Epithelial cell of proximal tubule (primary cell): ENCODE measurements at regions not wholly inside any gene's neighbourhood (a gene's known extent, or its start where the extent isn't known, plus 50 kb on each side); places are given as distances from the start of the nearest gene placed in this dataset.

ENCODE experiments used
- DNase-seq: peaks from one replicate; pipeline ENCODE4 v3.0.0-alpha.2; 2011; ENCODE audit warnings: low read depth
- H3K4me3 ChIP-seq: 2 replicates; pipeline ENCODE4 v1.5.1; 2011; ENCODE audit warnings: low read depth, mild to moderate bottlenecking, low read length
- TF ChIP-seq, protein P1 (sequence below): conservative IDR thresholded peaks from 2 replicates; pipeline ENCODE4 v1.5.1; 2012; ENCODE audit warnings: low read depth, mild to moderate bottlenecking, low read length

DNA sequence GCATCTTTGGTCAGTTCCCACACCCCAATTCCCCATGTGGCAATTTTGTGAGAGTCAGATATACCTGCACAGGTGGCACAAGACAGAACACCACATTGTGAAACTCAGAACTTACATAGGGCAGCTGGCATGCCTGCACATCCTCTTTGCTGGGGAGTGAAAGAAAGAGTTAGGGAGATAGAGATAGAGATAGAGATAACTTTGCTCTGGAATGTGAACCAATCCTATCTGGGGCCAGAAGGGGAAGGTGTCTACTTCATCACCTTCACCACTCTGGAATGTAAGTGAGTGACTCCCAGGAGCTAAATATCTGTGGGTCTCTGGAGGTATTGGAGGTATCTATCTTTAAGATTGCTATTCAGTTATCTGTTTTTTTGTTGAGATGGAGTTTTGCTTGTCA is 289.2 kb downstream of the OGFRL1 start:
- TF ChIP-seq, protein P1, sequence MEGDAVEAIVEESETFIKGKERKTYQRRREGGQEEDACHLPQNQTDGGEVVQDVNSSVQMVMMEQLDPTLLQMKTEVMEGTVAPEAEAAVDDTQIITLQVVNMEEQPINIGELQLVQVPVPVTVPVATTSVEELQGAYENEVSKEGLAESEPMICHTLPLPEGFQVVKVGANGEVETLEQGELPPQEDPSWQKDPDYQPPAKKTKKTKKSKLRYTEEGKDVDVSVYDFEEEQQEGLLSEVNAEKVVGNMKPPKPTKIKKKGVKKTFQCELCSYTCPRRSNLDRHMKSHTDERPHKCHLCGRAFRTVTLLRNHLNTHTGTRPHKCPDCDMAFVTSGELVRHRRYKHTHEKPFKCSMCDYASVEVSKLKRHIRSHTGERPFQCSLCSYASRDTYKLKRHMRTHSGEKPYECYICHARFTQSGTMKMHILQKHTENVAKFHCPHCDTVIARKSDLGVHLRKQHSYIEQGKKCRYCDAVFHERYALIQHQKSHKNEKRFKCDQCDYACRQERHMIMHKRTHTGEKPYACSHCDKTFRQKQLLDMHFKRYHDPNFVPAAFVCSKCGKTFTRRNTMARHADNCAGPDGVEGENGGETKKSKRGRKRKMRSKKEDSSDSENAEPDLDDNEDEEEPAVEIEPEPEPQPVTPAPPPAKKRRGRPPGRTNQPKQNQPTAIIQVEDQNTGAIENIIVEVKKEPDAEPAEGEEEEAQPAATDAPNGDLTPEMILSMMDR, result no peak
- no peak overlapping the region for H3K4me3 ChIP-seq
- no peak for DNase-seq

DNA sequence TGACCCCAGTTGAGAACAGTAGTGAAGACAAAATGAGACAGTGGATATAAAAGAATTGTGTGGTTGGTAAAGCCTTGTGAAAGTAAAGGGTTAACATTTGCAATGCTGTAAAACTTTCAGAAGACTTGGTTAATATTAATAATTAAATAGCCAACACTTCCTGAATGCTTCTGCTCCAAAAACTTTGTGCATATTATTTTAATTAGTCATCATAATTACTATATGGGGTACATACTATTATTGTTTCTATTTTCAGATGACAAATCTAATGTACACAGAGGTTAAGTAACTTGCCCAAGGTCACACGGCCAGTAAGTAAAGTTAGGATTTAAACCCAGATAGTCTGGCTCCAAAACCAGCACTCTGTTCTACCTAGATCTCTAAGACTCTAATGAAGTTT is 291.3 kb downstream of the OGFRL1 start:
- no peak overlapping the region for H3K4me3 ChIP-seq
- TF ChIP-seq, protein P1, result no peak
- DNase-seq, result no peak

DNA sequence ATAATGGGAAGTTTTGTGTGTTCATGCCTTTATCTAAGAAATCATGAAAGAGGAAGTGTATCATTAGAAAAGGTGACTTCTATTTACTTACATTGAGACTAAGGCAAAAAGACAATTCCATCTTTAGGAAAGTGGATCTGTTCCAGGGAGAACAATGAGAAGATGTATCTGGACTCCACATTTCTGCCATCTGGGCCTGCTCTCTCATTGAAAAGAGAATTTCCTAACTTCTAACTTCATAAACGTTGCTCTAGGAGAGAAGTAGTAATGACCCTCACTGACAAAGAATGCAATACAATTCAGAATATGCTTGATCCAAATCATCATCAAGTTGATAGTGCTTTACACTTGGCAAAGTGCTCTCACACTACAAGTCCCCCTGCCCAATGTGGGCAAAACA is 294.2 kb downstream of the OGFRL1 start:
- DNase-seq, result no peak
- TF ChIP-seq, protein P1, result no peak
- no peak overlapping the region for H3K4me3 ChIP-seq

DNA sequence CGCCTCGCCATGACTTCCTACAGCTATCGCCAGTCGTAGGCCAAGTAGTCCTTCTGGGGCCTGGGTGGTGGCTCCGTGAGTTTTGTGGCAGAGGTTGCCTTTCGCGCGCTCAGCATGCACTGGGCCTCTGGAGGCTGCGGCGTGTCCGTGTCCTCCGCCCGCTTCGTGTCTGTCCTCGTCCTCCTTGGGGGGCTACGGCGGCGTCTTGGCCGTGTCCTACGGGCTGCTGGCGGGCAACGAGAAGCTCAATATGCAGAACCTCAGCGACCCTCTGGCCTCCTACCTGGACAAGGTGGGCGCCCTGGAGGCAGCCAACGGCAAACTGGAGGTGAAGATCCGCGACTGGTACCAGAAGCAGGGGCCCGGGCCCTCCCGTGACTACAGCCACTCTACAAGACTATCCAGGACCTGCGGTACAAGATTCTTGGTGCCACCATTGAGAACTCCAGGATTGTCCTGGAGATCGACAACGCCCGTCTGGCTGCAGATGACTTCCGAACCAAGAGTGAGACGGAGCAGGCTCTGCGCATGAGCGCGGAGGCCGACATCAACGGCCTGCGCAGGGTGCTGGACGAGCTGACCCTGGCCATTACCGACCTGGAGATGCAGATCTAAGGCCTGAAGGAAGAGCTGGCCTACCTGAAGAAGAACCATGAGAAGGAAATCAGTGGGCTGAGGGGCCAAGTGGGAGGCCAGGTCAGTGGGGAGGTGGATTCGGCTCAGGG is 296.3 kb downstream of the OGFRL1 start:
- H3K4me3 ChIP-seq, result no peak overlapping the region
- no peak for DNase-seq
- TF ChIP-seq, protein P1, result no peak

DNA sequence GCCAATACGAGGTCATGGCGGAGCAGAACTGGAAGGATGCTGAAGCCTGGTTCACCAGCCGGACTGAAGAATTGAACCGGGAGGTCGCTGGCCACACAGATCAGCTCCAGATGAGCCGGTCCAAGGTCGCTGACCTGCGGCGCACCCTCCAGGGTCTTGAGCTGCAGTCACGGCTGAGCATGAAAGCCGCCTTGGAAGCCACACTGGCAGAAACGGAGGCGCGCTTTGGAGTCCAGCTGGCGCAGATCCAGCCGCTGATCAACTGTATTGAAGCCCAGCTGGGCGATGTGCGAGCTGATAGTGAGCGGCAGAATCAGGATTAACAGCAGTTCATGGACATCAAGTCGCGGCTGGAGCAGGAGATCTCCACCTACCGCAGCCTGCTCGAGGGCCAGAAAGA is 296.9 kb downstream of the OGFRL1 start:
- no peak overlapping the region for H3K4me3 ChIP-seq
- DNase-seq, result no peak
- TF ChIP-seq, protein P1, result no peak

DNA sequence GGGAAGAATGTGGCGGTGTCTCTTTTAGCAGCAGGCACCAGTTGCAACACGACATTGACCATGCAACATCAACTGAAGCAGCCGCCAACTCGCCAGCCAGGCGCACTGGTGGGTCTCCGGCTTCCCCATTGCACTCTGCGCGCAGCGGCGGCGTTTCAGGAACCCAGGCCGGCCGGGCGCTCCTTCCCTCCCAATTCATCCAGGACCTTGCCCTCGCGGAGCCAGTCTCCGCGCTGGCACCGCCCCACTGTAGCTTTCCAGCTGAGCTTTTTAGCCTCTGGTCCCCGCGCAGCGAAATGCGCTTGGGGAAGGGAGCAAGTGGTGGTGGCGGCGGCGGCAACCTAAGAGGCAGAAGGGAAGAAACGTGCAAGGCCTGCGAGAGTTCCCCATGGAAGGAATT is 297.9 kb upstream of the RIMS1 start:
- no peak for DNase-seq
- TF ChIP-seq, protein P1, result no peak
- no peak overlapping the region for H3K4me3 ChIP-seq

DNA sequence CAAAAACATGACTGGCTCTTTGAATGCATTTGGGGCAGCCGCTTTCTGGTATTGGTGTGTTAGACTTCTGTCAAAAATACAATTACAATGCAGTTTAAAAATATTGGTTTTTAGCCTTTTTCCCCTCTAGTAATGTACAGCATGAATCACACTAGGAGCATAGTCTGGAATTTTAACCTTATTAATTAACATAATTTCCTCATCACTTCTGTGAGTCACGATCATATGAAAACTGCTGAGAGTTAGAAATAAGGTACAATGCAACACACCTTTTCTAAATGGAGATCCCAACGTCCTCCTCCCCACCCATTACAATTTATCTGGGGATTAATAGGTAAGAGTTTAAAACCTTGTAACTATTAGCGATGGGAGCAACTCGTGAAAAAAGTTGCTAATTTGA is 297.1 kb upstream of the RIMS1 start:
- no peak for DNase-seq
- TF ChIP-seq, protein P1, result no peak
- H3K4me3 ChIP-seq, result no peak overlapping the region
